ENCODE measurements at regions not wholly inside any gene's neighbourhood (a gene's known extent, or its start where the extent isn't known, plus 50 kb on each side); places are given as distances from the start of the nearest gene placed in this dataset.

DNA sequence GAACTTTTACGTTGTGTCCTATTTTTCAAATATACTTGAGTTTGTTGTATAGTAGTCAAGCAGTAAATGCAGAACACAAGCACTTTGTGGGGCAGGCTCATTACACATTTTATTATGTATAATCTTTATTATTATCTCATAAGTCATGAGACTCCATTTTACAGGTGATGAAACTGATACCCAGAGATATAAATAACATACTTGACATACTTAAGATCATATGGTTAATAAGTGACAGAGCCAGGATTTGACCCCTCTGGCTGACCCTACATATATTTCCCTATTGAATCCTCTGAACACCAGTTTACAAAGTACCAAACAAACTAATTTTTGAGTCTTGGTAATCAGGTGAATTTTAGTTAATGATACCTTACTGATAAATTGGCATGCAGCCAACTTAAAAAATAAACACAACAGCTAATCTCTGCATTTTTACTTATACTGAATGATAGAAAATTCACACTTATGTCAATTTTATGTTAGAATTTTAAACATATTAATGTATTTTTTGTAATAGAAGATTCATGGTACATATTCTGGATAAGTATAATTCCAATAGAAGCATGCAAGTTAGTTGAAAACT is 305.0 kb upstream of the MEF2C start:
- POLR2A ChIA-PET (ENCODE audit: unreplicated experiment), result no interaction called here

More for the DNA sequence above, 305.0 kb upstream of the MEF2C start:
- no peak overlapping the region for H4K8ac ChIP-seq (ENCODE audit: low read depth in 2 of 2, low read length in 2 of 2)
- no peak overlapping the region for H3K23ac ChIP-seq (ENCODE audit: low read depth, low read length)
- WGBS, 2 experiments (ENCODE audit: extremely low coverage in 2 of 2, insufficient read length in 1 of 2), result no CpG with 5 or more reads among the region's 1 CpG
- no peak overlapping the region for H2BK15ac ChIP-seq (ENCODE audit: low read depth, low read length)
- H3K4me1 ChIP-seq (ENCODE audit: control insufficient read depth, insufficient read depth, low read length), result no peaks in the 10 kb centered on the region
- no peak overlapping the region for H4K91ac ChIP-seq (ENCODE audit: insufficient read depth, low read depth, low read length)
- no peaks in the 10 kb centered on the region for H3K9me3 ChIP-seq (ENCODE audit: control insufficient read depth, insufficient read depth, low read length)
- H3K27ac ChIP-seq (ENCODE audit: insufficient read depth, low read length), result no peak overlapping the region
- no peak overlapping the region for H3K4ac ChIP-seq (ENCODE audit: low read depth, low read length)
- in situ Hi-C loops (cut with MboI; ENCODE audit: low sequenced_read_pairs) (no loop called here), intact Hi-C loops (cut with micrococcal nuclease) (no loop called here), dilution Hi-C loops (cut with HindIII; ENCODE audit: low sequenced_read_pairs, unreplicated experiment) (no loop called here)
- H2AFZ ChIP-seq (replicated peaks; ENCODE audit: low read length, poor library complexity), result no peak overlapping the region
- no peak overlapping the region for H3K4me2 ChIP-seq (ENCODE audit: low read depth, low read length)
- BruUV-seq (replicated peaks), result no TSS peak
- H2BK5ac ChIP-seq (ENCODE audit: low read depth, low read length, poor library complexity, severe bottlenecking), result no peak overlapping the region
- H3K14ac ChIP-seq (replicated peaks; ENCODE audit: low read depth, low read length), result no peak overlapping the region
- H3K27me3 ChIP-seq (ENCODE audit: control insufficient read depth, insufficient read depth, low read length), result no peaks in the 10 kb centered on the region
- H3K9me1 ChIP-seq (ENCODE audit: insufficient read depth, low read length), result no peaks in the 10 kb centered on the region
- H3K79me1 ChIP-seq (ENCODE audit: low read depth in 1 of 2, low read length in 2 of 2), result no peaks in the 10 kb centered on the region
- DNase-seq, result no peak
- no peak overlapping the region for H2BK20ac ChIP-seq (ENCODE audit: low read depth, low read length)
- H4K5ac ChIP-seq (ENCODE audit: low read depth, low read length), result no peak overlapping the region
- TF ChIP-seq, protein P1, sequence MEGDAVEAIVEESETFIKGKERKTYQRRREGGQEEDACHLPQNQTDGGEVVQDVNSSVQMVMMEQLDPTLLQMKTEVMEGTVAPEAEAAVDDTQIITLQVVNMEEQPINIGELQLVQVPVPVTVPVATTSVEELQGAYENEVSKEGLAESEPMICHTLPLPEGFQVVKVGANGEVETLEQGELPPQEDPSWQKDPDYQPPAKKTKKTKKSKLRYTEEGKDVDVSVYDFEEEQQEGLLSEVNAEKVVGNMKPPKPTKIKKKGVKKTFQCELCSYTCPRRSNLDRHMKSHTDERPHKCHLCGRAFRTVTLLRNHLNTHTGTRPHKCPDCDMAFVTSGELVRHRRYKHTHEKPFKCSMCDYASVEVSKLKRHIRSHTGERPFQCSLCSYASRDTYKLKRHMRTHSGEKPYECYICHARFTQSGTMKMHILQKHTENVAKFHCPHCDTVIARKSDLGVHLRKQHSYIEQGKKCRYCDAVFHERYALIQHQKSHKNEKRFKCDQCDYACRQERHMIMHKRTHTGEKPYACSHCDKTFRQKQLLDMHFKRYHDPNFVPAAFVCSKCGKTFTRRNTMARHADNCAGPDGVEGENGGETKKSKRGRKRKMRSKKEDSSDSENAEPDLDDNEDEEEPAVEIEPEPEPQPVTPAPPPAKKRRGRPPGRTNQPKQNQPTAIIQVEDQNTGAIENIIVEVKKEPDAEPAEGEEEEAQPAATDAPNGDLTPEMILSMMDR (conservative IDR thresholded peaks at IDR 0.05; ENCODE audit: low read depth, low read length), result no peak
- TF ChIP-seq RCOR1 (IDR thresholded peaks at IDR 0.05; ENCODE audit: insufficient replicate concordance, low read length) (no peak), FOS (IDR thresholded peaks at IDR 0.05; ENCODE audit: low read depth, low read length) (no peak), SMC3 (IDR thresholded peaks at IDR 0.05; ENCODE audit: low read depth, low read length) (no peak), MAZ (IDR thresholded peaks at IDR 0.05; ENCODE audit: borderline replicate concordance, low read depth, low read length) (no peak), CEBPB (IDR thresholded peaks at IDR 0.05; ENCODE audit: low read depth, low read length) (no peak), CHD1 (IDR thresholded peaks at IDR 0.05; ENCODE audit: low read depth, low read length) (no peak)
- TF ChIP-seq, protein P2, sequence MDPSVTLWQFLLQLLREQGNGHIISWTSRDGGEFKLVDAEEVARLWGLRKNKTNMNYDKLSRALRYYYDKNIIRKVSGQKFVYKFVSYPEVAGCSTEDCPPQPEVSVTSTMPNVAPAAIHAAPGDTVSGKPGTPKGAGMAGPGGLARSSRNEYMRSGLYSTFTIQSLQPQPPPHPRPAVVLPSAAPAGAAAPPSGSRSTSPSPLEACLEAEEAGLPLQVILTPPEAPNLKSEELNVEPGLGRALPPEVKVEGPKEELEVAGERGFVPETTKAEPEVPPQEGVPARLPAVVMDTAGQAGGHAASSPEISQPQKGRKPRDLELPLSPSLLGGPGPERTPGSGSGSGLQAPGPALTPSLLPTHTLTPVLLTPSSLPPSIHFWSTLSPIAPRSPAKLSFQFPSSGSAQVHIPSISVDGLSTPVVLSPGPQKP (IDR thresholded peaks at IDR 0.05; ENCODE audit: borderline replicate concordance, low read depth, low read length), result no peak
- no peak overlapping the region for H3K4me3 ChIP-seq (ENCODE audit: insufficient read depth, low read depth, low read length)
- no peak overlapping the region for H3K56ac ChIP-seq (ENCODE audit: extremely low read depth, insufficient read depth, low read length)
- H2BK120ac ChIP-seq (ENCODE audit: low read depth, low read length), result no peak overlapping the region
- H3K18ac ChIP-seq (ENCODE audit: low read depth, low read length), result no peak overlapping the region
- no peak overlapping the region for H2AK5ac ChIP-seq (ENCODE audit: low read depth, low read length)
- no peak overlapping the region for H2AK9ac ChIP-seq (replicated peaks; ENCODE audit: low read depth, low read length, poor library complexity)
- no peaks in the 10 kb centered on the region for H4K20me1 ChIP-seq (ENCODE audit: insufficient read depth, low read length)
- no peak overlapping the region for H3K9ac ChIP-seq (ENCODE audit: low read depth, low read length)
- CTCF ChIA-PET, result no interaction called here
- no peak for ATAC-seq (ENCODE audit: low read depth)
- no peaks in the 10 kb centered on the region for H3K36me3 ChIP-seq (ENCODE audit: control insufficient read depth, insufficient read depth, low read length)
